SW 1271 (cell line): ENCODE measurements at regions not wholly inside any gene's neighbourhood (a gene's known extent, or its start where the extent isn't known, plus 50 kb on each side); places are given as distances from the start of the nearest gene placed in this dataset.
A peak's percentile ranks its signal among the peaks of the same experiment; 100 is the strongest.
"Not testable (repeated sequence)": the region's sequence is repeated elsewhere in the genome, so short reads cannot be mapped to it uniquely, and the experiment has no call there.

ENCODE experiments used
- DNase-seq, 2 experiments: peaks; one replicate each; lab custom pipeline; 2025; lab: John Stamatoyannopoulos, UW

GRCh38 chr6:153984811-153985210 is 54.2 kb upstream of the OPRM1 start:
- no peak for DNase-seq

- DNase-seq, result no peak
Measured at GRCh38 chr6:153980171-153980570, 58.9 kb upstream of the OPRM1 start.

GRCh38 chr6:153978911-153979548 is 60.0 kb upstream of the OPRM1 start:
- not testable (repeated sequence) for DNase-seq

- DNase-seq, result no peak
Measured at GRCh38 chr6:153976921-153977693, 61.9 kb upstream of the OPRM1 start.

GRCh38 chr6:153966001-153966400 is 73.0 kb upstream of the OPRM1 start:
- no peak for DNase-seq

GRCh38 chr6:153963352-153963751 is 75.7 kb upstream of the OPRM1 start:
- no peak for DNase-seq

- no peak for DNase-seq
Measured at GRCh38 chr6:153962555-153962954, 76.5 kb upstream of the OPRM1 start.

- DNase-seq, result no peak
Measured at GRCh38 chr6:153960741-153961140, 78.3 kb upstream of the OPRM1 start.

GRCh38 chr6:153960281-153960680 is 78.8 kb upstream of the OPRM1 start:
- DNase-seq, result no peak

- no peak for DNase-seq
Measured at GRCh38 chr6:153959276-153959675, 79.8 kb upstream of the OPRM1 start.

- no peak for DNase-seq
Measured at GRCh38 chr6:153958860-153959259, 80.2 kb upstream of the OPRM1 start.

GRCh38 chr6:153957394-153957793 is 81.6 kb upstream of the OPRM1 start:
- DNase-seq, result no peak

- no peak for DNase-seq
Measured at GRCh38 chr6:153956808-153957207, 82.2 kb upstream of the OPRM1 start.

GRCh38 chr6:153949616-153950015 is 89.4 kb upstream of the OPRM1 start:
- DNase-seq, result no peak

GRCh38 chr6:153947808-153948447 is 91.1 kb upstream of the OPRM1 start:
- peak in 1 of 2 experiments; percentile 25 for DNase-seq

GRCh38 chr6:153944201-153944600 is 94.8 kb upstream of the OPRM1 start:
- DNase-seq, result no peak

GRCh38 chr6:153942361-153942760 is 96.7 kb upstream of the OPRM1 start:
- DNase-seq, result no peak

- no peak for DNase-seq
Measured at GRCh38 chr6:153941768-153942167, 97.3 kb upstream of the OPRM1 start.

- DNase-seq, result no peak
Measured at GRCh38 chr6:153938876-153939275, 100.2 kb upstream of the OPRM1 start.

GRCh38 chr6:153931431-153931830 is 107.6 kb upstream of the OPRM1 start:
- DNase-seq, result no peak

- no peak for DNase-seq
Measured at GRCh38 chr6:153927867-153928266, 111.2 kb upstream of the OPRM1 start.

- DNase-seq, result no peak
Measured at GRCh38 chr6:153898360-153899059, 140.5 kb upstream of the OPRM1 start.

GRCh38 chr6:153882411-153882810 is 156.6 kb upstream of the OPRM1 start:
- no peak for DNase-seq
